Cardiac fibroblast (primary cell): ENCODE measurements at regions not wholly inside any gene's neighbourhood (a gene's known extent, or its start where the extent isn't known, plus 50 kb on each side); places are given as distances from the start of the nearest gene placed in this dataset.
A peak's percentile ranks its signal among the peaks of the same experiment; 100 is the strongest.

ENCODE experiments used
- DNase-seq, 2 donors: peaks; one replicate each; pipeline versions ENCODE4 v3.0.0 to v3.0.0-alpha.2; 2010; ENCODE audit warnings: low read depth in 2 of 2
- H3K4me3 ChIP-seq, 2 donors: replicated peaks in 1 of 2; 1 replicate in 1 of 2; 2 replicates in 1 of 2; pipeline ENCODE4 v1.5.1; 2011; ENCODE audit warnings: low read depth in 2 of 2, low read length in 2 of 2, mild to moderate bottlenecking in 2 of 2, moderate library complexity in 1 of 2
- CTCF ChIP-seq: IDR thresholded peaks from one replicate; pipeline ENCODE4 v1.5.1; 2011; ENCODE audit warnings: low read depth, mild to moderate bottlenecking, low read length, inconsistent platforms

- peak overlapping the region; percentile 75 to 92 for H3K4me3 ChIP-seq
- TF ChIP-seq CTCF = no peak
- DNase-seq = no peak
Measured at GRCh38 chr6:27178407-27178730, 69.1 kb upstream of the PRSS16 start.

GRCh38 chr6:27178860-27179259 lies 68.6 kb upstream of the PRSS16 start:
- no peak for TF ChIP-seq CTCF
- H3K4me3 ChIP-seq = peak overlapping the region; percentile 75 to 92
- DNase-seq = no peak

GRCh38 chr6:27183060-27183832 lies 64.3 kb upstream of the PRSS16 start:
- peak in 1 of 2 donors; percentile 14 for DNase-seq
- TF ChIP-seq CTCF = no peak
- no peak overlapping the region for H3K4me3 ChIP-seq

GRCh38 chr6:27187231-27188060 lies 60.1 kb upstream of the PRSS16 start:
- H3K4me3 ChIP-seq = peak overlapping the region; percentile 63 to 64
- DNase-seq = peak in 1 of 2 donors; percentile 4
- TF ChIP-seq CTCF = no peak

- no peak for TF ChIP-seq CTCF
- DNase-seq = peak; percentile 81 to 83
- peak overlapping the region; percentile 63 to 64 for H3K4me3 ChIP-seq
Measured at GRCh38 chr6:27188061-27188884, 59.2 kb upstream of the PRSS16 start.

- peak overlapping the region; percentile 63 to 64 for H3K4me3 ChIP-seq
- DNase-seq = peak; percentile 87 to 88
- peak; percentile 69 for TF ChIP-seq CTCF
Measured at GRCh38 chr6:27188885-27189418, 58.5 kb upstream of the PRSS16 start.
